ENCODE measurements at regions not wholly inside any gene's neighbourhood (a gene's known extent, or its start where the extent isn't known, plus 50 kb on each side); places are given as distances from the start of the nearest gene placed in this dataset.

DNA sequence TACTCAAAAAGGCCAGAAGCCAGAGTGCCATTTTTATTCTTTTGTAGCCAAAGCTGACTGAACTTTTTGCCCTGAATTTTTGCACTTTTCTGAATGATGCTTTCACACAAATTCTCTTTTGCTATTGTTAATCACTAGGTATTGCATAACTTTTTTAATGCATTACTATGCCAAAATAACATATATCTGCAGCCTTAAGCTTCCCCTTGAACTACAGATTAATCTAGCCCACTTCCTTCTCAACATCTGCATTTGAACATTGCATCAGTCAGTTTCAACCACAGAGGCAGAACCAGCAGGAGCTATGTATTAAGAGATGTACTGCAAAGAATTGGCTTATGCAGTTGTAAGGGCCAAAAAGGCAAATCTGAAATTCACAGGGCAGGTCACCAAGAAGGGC lies 197.6 kb upstream of the GYPA start:
- TF ChIP-seq POU2F2 (IDR thresholded peaks at IDR 0.05; ENCODE audit: low read depth, low read length) = no peak
- no peak for TF ChIP-seq POLR2A (IDR thresholded peaks at IDR 0.05; ENCODE audit: low read depth, low read length)
- TF ChIP-seq POLR2AphosphoS5 (IDR thresholded peaks at IDR 0.05; ENCODE audit: low read depth, low read length) = no peak
